CD14-positive monocyte (primary cell): ENCODE measurements at regions not wholly inside any gene's neighbourhood (a gene's known extent, or its start where the extent isn't known, plus 50 kb on each side); places are given as distances from the start of the nearest gene placed in this dataset.

Experiments used
- DNase-seq, 3 donors: peaks; one replicate each; pipeline ENCODE4 v3.0.0-alpha.2; 2011 to 2022
- H2AFZ ChIP-seq: 2 replicates; pipeline ENCODE4 v1.6.0; 2012; ENCODE audit warnings: mild to moderate bottlenecking, low read depth, low read length, inconsistent platforms; ENCODE audit not compliant: insufficient read depth, poor library complexity, severe bottlenecking
- H3K27ac ChIP-seq, 2 donors: 1 replicate in 1 of 2; 2 replicates in 1 of 2; pipeline ENCODE4 v1.5.1; 2012 to 2013; ENCODE audit warnings: low read length in 2 of 2, control low read depth in 1 of 2, inconsistent platforms in 1 of 2, low read depth in 1 of 2, mild to moderate bottlenecking in 1 of 2
- H3K27me3 ChIP-seq, 2 donors: one replicate each; pipeline versions ENCODE4 v1.6.0 to v1.6.1; 2011 to 2013; ENCODE audit warnings: low read length in 2 of 2; ENCODE audit not compliant: control insufficient read depth in 2 of 2, insufficient read depth in 2 of 2
- H3K36me3 ChIP-seq, 2 donors: replicated peaks in 1 of 2; 1 replicate in 1 of 2; 2 replicates in 1 of 2; pipeline versions ENCODE4 v1.5.1 to v1.6.1; 2012 to 2013; ENCODE audit warnings: low read length in 2 of 2, control low read depth in 1 of 2, inconsistent platforms in 1 of 2, mild to moderate bottlenecking in 1 of 2; ENCODE audit not compliant: insufficient read depth in 2 of 2, control insufficient read depth in 1 of 2
- H3K4me1 ChIP-seq, 2 donors: 1 replicate in 1 of 2; 2 replicates in 1 of 2; pipeline versions ENCODE4 v1.5.1 to v1.6.1; 2012 to 2013; ENCODE audit warnings: low read length in 2 of 2, control low read depth in 1 of 2, inconsistent platforms in 1 of 2, mild to moderate bottlenecking in 1 of 2, moderate library complexity in 1 of 2; ENCODE audit not compliant: insufficient read depth in 2 of 2, control insufficient read depth in 1 of 2
- H3K4me2 ChIP-seq: replicated peaks from 2 replicates; pipeline ENCODE3; 2012; ENCODE audit warnings: low read length, moderate library complexity, mild to moderate bottlenecking; ENCODE audit not compliant: poor library complexity, severe bottlenecking; ENCODE audit errors: extremely low read depth
- H3K4me3 ChIP-seq, 3 experiments: fragments of 200-600 bp in 1 of 3; sonication (generic) in 1 of 3; replicated peaks in 1 of 3; 1 replicate in 2 of 3; 2 replicates in 1 of 3; pipeline ENCODE4 v1.5.1; 2011 to 2013; ENCODE audit warnings: low read length in 3 of 3, mild to moderate bottlenecking in 3 of 3, control low read depth in 2 of 3, low read depth in 2 of 3, inconsistent platforms in 1 of 3, moderate library complexity in 1 of 3
- H3K79me2 ChIP-seq: 2 replicates; pipeline ENCODE4 v1.6.0; 2012; ENCODE audit warnings: mild to moderate bottlenecking, control low read depth, inconsistent platforms, low read length, moderate library complexity; ENCODE audit not compliant: insufficient read depth
- H3K9ac ChIP-seq: 2 replicates; pipeline ENCODE4 v1.6.0; 2017; ENCODE audit warnings: low read length, mild to moderate bottlenecking; ENCODE audit not compliant: insufficient read depth, poor library complexity, severe bottlenecking
- H3K9me3 ChIP-seq, 2 donors: replicated peaks in 1 of 2; 1 replicate in 1 of 2; 2 replicates in 1 of 2; pipeline versions ENCODE4 v1.5.1 to v1.6.1; 2012 to 2013; ENCODE audit warnings: low read length in 2 of 2, control low read depth in 1 of 2; ENCODE audit not compliant: control insufficient read depth in 1 of 2, insufficient read depth in 1 of 2
- H4K20me1 ChIP-seq: 2 replicates; pipeline ENCODE4 v1.6.0; 2012; ENCODE audit warnings: mild to moderate bottlenecking, low read length, control low read depth, moderate library complexity; ENCODE audit not compliant: insufficient read depth
- H3K27ac Mint-ChIP-seq, 7 donors: one replicate each; pipeline ENCODE4 v1.8.0; 2020; ENCODE audit warnings: mild to moderate bottlenecking in 7 of 7, mixed read lengths in 7 of 7, moderate library complexity in 6 of 7, inconsistent platforms in 2 of 7
- H3K27me3 Mint-ChIP-seq, 3 donors: one replicate each; pipeline ENCODE4 v1.8.0; 2021 to 2022; ENCODE audit warnings: low read depth in 3 of 3, mild to moderate bottlenecking in 3 of 3, mixed read lengths in 3 of 3, moderate library complexity in 3 of 3, inconsistent platforms in 1 of 3
- H3K36me3 Mint-ChIP-seq, 2 donors: one replicate each; pipeline ENCODE4 v1.8.0; 2020; ENCODE audit warnings: mixed read lengths in 2 of 2, inconsistent platforms in 1 of 2, mild to moderate bottlenecking in 1 of 2
- H3K4me1 Mint-ChIP-seq: one replicate; pipeline ENCODE4 v1.8.0; 2020; ENCODE audit warnings: mild to moderate bottlenecking, mixed read lengths
- H3K4me3 Mint-ChIP-seq, 2 donors: one replicate each; pipeline ENCODE4 v1.8.0; 2020; ENCODE audit warnings: mild to moderate bottlenecking in 2 of 2, mixed read lengths in 2 of 2, moderate library complexity in 1 of 2
- H3K9me3 Mint-ChIP-seq, 7 donors: one replicate each; pipeline ENCODE4 v1.8.0; 2020 to 2022; ENCODE audit warnings: mixed read lengths in 7 of 7, mild to moderate bottlenecking in 6 of 7, moderate library complexity in 6 of 7, inconsistent platforms in 2 of 7
- WGBS: methylation state at CpG from one replicate; pipeline ENCODE4 v1.1.5; 2013; ENCODE audit warnings: missing lambda C conversion rate; ENCODE audit not compliant: insufficient coverage; 5-methylcytosine and 5-hydroxymethylcytosine counted together
- intact Hi-C, 2 donors: fragments of 100-400 bp; cut with micrococcal nuclease; formaldehyde crosslinking; loops; one replicate each; pipeline versions ENCODE4 v1.15.0 to v1.15.1; 2023
- TF ChIP-seq, protein P1 (sequence below): fragments of 200-600 bp; IDR thresholded peaks from one replicate; pipeline ENCODE4 v1.8.0; 2022; ENCODE audit warnings: antibody characterized with exemption, mild to moderate bottlenecking

DNA sequence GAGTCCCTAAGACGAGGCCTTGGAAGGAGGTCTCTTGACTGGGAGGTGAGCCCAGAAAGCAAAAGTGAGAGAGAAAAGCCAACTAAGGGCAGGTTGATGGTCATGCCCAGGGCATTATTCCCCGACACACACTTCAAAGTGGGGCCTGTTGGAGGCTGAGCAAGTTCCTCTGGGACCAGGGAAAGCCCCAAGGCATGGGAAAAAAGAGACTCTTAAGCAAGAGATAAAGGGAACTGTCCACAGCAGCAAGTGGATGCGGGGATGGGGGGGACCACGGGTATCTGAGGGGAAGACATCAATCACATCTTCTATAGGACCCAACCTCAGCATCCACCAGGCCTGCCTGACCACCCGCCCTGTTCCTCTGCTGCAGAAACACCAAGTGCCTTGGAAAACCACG is 119.9 kb upstream of the MAFB start:
- 67% methylated on average over 3 of the region's 6 CpGs for WGBS
- H3K4me3 Mint-ChIP-seq = no peak overlapping the region
- peaks cover 1 to 6% (median 4%) of the 10 kb centered on the region in 3 donors for H3K27me3 Mint-ChIP-seq
- Histone ChIP-seq H2AFZ (no peak overlapping the region), H3K36me3 (no peaks in the 10 kb centered on the region), H3K9me3 (no peaks in the 10 kb centered on the region), H3K4me1 (peaks cover 11 to 13% of the 10 kb centered on the region in 2 donors), H3K27ac (no peak overlapping the region), H3K4me3 (no peak overlapping the region), H3K27me3 (no peaks in the 10 kb centered on the region), H3K79me2 (no peaks in the 10 kb centered on the region), H3K4me2 (no peak overlapping the region), H3K9ac (no peak overlapping the region), H4K20me1 (no peaks in the 10 kb centered on the region)
- H3K27ac Mint-ChIP-seq = peak overlapping the region in 1 of 7 donors; percentile 64
- DNase-seq = no peak
- TF ChIP-seq, protein P1, sequence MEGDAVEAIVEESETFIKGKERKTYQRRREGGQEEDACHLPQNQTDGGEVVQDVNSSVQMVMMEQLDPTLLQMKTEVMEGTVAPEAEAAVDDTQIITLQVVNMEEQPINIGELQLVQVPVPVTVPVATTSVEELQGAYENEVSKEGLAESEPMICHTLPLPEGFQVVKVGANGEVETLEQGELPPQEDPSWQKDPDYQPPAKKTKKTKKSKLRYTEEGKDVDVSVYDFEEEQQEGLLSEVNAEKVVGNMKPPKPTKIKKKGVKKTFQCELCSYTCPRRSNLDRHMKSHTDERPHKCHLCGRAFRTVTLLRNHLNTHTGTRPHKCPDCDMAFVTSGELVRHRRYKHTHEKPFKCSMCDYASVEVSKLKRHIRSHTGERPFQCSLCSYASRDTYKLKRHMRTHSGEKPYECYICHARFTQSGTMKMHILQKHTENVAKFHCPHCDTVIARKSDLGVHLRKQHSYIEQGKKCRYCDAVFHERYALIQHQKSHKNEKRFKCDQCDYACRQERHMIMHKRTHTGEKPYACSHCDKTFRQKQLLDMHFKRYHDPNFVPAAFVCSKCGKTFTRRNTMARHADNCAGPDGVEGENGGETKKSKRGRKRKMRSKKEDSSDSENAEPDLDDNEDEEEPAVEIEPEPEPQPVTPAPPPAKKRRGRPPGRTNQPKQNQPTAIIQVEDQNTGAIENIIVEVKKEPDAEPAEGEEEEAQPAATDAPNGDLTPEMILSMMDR = no peak
- no peaks in the 10 kb centered on the region for H3K9me3 Mint-ChIP-seq
- intact Hi-C loops = no loop called here
- H3K36me3 Mint-ChIP-seq = no peaks in the 10 kb centered on the region
- peaks cover 20% of the 10 kb centered on the region for H3K4me1 Mint-ChIP-seq

DNA sequence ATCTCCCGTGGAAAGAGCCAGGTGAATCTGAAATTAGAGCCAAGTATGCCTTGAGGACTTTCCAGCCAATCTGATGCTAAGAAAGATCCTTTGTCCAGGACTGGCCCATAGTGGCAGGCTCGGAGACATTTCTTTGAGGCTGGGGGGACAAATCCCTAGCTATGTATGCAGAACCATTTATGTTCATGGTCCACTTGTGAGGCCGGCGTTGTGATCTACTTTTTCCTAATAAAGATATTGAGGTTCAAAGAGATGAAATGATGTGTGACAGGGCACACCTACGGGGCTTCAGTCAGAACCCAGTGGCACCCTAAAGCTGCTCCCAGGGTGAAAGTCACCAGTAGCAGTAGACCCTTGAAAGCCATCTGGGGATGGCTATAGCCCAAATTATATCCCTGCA is 120.3 kb upstream of the MAFB start:
- Histone ChIP-seq H3K4me2 (no peak overlapping the region), H3K27me3 (no peaks in the 10 kb centered on the region), H4K20me1 (no peaks in the 10 kb centered on the region), H3K4me3 (no peak overlapping the region), H3K79me2 (no peaks in the 10 kb centered on the region), H3K27ac (no peak overlapping the region), H3K9ac (no peak overlapping the region), H3K4me1 (peaks cover 11 to 13% of the 10 kb centered on the region in 2 donors), H2AFZ (no peak overlapping the region), H3K9me3 (no peaks in the 10 kb centered on the region), H3K36me3 (no peaks in the 10 kb centered on the region)
- Mint-ChIP-seq H3K27ac (no peak overlapping the region), H3K9me3 (no peaks in the 10 kb centered on the region), H3K36me3 (no peaks in the 10 kb centered on the region), H3K4me1 (peaks cover 20% of the 10 kb centered on the region), H3K4me3 (no peak overlapping the region), H3K27me3 (peaks cover 3 to 6% (median 4%) of the 10 kb centered on the region in 3 donors)
- no peak for DNase-seq
- intact Hi-C loops = no loop called here
- TF ChIP-seq, protein P1 = no peak
- 100% methylated on average over 3 of the region's 5 CpGs for WGBS
